NB4 (cell line): ENCODE measurements at regions not wholly inside any gene's neighbourhood (a gene's known extent, or its start where the extent isn't known, plus 50 kb on each side); places are given as distances from the start of the nearest gene placed in this dataset.

Source experiments
- DNase-seq: peaks from one replicate; pipeline ENCODE4 v3.0.0; 2010; ENCODE audit warnings: low read depth
- H3K4me3 ChIP-seq: one replicate; pipeline ENCODE4 v1.5.1; 2011; ENCODE audit warnings: mild to moderate bottlenecking, low read depth, low read length, moderate library complexity
- MYC ChIP-seq: IDR thresholded peaks from 2 replicates; pipeline ENCODE4 v1.6.1; 2011; ENCODE audit warnings: low read depth, low read length
- POLR2A ChIP-seq: IDR thresholded peaks from 2 replicates; pipeline ENCODE4 v1.6.1; 2011; ENCODE audit warnings: mild to moderate bottlenecking; ENCODE audit not compliant: insufficient read length; ENCODE audit errors: extremely low read depth
- TF ChIP-seq, protein P1 (sequence below): IDR thresholded peaks from 2 replicates; pipeline ENCODE4 v1.6.1; 2011; ENCODE audit warnings: low read depth, low read length
- TF ChIP-seq, protein P2 (sequence below): IDR thresholded peaks from one replicate; pipeline ENCODE4 v1.5.1; 2012; ENCODE audit warnings: low read depth, low read length

- DNase-seq = no peak
- TF ChIP-seq MYC = no peak
- no peak for TF ChIP-seq POLR2A
- TF ChIP-seq, protein P1, sequence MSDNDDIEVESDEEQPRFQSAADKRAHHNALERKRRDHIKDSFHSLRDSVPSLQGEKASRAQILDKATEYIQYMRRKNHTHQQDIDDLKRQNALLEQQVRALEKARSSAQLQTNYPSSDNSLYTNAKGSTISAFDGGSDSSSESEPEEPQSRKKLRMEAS = no peak
- TF ChIP-seq, protein P2, sequence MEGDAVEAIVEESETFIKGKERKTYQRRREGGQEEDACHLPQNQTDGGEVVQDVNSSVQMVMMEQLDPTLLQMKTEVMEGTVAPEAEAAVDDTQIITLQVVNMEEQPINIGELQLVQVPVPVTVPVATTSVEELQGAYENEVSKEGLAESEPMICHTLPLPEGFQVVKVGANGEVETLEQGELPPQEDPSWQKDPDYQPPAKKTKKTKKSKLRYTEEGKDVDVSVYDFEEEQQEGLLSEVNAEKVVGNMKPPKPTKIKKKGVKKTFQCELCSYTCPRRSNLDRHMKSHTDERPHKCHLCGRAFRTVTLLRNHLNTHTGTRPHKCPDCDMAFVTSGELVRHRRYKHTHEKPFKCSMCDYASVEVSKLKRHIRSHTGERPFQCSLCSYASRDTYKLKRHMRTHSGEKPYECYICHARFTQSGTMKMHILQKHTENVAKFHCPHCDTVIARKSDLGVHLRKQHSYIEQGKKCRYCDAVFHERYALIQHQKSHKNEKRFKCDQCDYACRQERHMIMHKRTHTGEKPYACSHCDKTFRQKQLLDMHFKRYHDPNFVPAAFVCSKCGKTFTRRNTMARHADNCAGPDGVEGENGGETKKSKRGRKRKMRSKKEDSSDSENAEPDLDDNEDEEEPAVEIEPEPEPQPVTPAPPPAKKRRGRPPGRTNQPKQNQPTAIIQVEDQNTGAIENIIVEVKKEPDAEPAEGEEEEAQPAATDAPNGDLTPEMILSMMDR = no peak
- H3K4me3 ChIP-seq = no peak overlapping the region
Observed at GRCh38 chr18:25759111-25759510, 331.3 kb downstream of the SS18 start.

- TF ChIP-seq, protein P2 = no peak
- TF ChIP-seq MYC (no peak), POLR2A (no peak)
- TF ChIP-seq, protein P1 = no peak
- DNase-seq = no peak
- H3K4me3 ChIP-seq = no peak overlapping the region
Observed at GRCh38 chr18:25743646-25744151, 346.7 kb downstream of the SS18 start.

- TF ChIP-seq POLR2A (no peak), MYC (no peak)
- TF ChIP-seq, protein P1 = no peak
- TF ChIP-seq, protein P2 = no peak
- no peak overlapping the region for H3K4me3 ChIP-seq
- no peak for DNase-seq
Observed at GRCh38 chr18:25739376-25739775, 351.0 kb downstream of the SS18 start.

GRCh38 chr18:25737710-25738311, 352.6 kb downstream of the SS18 start:
- DNase-seq = no peak
- TF ChIP-seq MYC = no peak
- TF ChIP-seq, protein P2 = no peak
- TF ChIP-seq POLR2A = no peak
- H3K4me3 ChIP-seq = no peak overlapping the region

DNA sequence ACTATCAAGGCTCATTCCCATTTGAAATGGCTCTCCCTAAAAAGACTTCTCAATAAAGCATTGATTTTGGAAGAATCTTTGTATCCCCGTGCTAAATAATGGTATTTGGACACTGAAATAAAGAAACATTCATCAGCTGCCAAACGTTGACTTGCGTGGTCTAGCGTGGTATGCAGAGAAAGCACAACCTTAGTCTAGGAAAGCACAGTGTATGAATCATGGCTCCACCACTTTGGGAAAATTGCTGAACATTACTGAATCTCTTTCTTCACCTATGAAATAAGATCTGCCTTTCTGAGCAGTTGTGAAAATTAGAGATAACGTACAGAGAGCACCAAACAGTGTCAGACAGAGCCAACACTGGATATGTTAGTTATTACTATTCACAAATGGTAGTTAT, 353.9 kb downstream of the SS18 start:
- TF ChIP-seq, protein P1 = no peak
- TF ChIP-seq, protein P2 = no peak
- TF ChIP-seq MYC (no peak), POLR2A (no peak)
- DNase-seq = no peak

More for the DNA sequence above, 353.9 kb downstream of the SS18 start:
- H3K4me3 ChIP-seq = no peak overlapping the region
